GM19467 (cell line): ENCODE measurements at regions not wholly inside any gene's neighbourhood (a gene's known extent, or its start where the extent isn't known, plus 50 kb on each side); places are given as distances from the start of the nearest gene placed in this dataset.

Source experiments
- ATAC-seq: cut with Tn5 transposase; IDR thresholded peaks from one replicate; pipeline ENCODE4 v1.9.1; 2021; ENCODE audit warnings: mild to moderate bottlenecking, moderate library complexity; ENCODE audit not compliant: unreplicated experiment

DNA sequence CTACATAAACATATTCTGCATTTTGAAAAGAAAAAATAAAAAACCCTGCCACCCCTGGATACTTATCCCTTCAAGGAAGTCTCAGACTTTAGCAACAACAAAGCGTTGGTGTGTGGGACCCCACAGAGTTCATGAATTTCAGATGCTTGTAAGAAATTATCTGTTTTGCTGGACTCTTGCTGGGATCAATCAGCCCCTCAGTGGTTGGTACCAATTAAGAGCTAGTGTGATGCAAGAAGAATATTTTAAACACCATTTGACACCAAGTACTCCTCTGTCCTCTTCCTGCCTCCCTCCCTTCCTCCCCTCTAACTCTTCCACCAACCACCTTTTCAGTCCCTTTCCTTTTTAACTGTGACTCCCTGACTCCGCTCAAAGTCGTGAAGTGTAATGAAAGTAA lies 51.5 kb downstream of the SST start:
- ATAC-seq, result no peak

DNA sequence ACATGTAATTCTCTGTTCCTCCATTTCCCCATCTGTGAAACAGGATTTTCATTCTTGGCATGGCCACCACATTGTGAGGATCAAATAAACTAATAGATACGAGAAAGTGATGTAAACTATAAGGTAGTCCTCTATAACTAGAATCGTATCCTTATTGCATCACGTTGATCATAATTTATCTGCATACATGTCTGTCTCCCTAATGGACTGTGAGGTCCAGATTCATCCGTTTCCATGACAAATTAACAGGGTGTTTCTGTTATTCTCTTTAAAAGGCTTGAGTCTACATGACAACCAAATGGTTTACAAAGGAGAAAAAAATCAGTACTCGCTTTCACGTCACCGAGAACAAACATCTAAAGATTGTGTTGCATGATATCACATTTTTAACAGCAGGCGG lies 53.0 kb downstream of the SST start:
- ATAC-seq, result no peak

DNA sequence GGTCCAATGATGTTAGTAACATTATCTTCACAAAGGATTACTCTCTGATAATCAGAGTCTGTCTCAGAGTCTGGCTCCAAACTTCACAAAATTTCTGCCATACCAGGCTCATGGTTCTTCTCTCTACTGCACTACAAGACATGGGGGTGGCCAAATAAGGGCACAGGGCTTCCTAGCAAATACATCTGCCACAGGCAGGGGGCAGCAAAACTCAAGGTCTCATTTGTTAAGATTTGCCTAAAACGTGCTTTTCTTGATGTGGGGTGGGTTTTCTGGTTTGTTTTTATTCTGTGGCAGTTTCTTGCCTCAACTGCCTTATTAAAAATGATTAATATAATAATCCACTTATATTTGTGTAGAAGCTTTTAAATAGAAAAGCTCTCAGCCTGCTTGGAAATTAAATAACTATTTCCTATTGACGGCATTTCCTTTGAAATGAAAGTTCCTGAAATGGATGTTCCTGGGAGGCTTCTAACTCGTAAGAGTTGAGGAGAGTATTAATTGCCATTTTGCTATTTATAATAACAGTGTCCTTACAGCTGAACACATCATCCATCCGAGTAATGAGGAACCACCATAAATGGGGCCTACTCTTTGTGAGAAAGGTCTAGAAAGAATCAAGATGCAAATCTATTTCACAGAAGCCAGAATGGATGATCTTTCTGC lies 53.8 kb downstream of the SST start:
- peak; percentile 61 for ATAC-seq

DNA sequence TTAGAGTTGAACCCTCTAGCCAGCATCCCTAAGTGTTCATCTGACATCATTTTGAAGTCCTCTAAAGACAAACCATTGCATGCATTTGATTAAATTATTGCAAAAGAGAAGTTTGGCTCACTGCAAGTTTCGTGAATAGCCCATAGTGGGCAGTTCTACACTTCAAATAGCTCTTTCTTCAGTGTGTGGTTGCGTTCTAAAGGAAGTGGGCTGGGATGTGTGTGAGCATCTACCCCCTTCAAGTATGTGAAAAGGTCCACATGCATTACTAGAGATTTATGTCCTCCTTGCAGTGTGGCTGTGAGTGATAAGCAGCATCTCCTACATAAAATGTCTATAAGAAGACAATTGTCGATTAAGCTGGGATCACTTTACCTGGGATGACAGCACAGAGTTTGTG lies 54.6 kb downstream of the SST start:
- no peak for ATAC-seq

DNA sequence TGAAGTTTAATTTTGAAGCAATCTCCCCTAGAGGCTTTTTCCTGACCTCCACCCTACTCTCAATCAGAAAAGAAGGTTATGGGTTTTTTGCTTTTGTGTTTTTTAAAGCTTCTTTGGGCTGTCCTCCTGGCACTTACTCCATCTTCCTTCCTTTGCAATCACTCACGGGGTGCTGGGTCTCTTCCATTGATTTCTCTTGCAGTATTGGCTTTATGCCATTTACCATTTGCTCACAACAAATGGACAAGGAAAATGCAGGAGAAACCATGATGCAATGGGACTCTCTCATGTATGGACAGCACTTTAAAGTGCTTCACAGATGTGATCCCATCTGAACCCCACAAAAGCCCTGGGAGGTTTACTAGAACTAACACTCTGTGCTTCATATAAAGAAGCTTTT lies 57.5 kb downstream of the SST start:
- no peak for ATAC-seq

DNA sequence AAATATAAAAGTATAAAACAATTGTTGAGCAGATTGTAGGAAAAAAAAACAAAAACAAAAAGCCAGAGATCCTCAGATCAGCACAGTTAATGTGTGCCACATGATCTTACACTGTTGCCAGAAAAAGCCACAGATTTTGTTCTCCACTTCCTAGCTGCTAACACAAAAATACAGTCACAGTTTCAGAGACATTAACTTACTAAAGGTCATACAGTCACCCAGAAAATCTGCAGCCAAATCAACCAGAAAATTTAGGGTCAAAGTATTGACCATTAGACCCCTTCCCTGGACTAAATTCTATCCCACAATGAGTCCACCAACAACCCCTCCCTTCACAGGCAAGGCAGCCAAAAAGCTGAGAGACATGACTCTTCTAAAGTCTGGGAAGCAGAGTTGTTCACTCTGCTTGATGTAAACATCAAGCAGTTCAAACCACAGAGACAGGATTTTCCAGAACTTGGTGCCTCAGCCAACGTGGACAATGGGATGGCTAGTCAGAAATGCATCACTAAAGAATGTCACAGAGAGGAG lies 59.1 kb downstream of the SST start:
- no peak for ATAC-seq

DNA sequence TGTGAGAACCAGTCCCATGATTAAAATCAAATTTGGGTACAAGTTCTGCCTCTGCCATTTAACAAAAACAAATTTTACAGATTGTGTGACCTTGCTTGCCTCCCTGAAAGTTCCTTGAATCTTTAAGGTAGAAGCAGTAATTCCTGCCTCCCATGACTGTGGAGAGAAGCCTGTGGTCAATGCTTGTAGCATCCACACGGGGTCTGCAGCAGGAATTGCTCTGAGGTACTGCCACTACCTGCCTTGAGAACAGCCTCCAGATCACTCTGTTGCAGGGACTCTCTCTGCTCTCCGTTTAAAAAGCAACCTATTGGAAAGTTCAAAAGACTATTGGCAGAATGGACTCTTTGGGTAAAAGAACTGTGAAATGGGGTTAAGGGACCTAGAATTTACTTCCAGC lies 75.9 kb downstream of the SST start:
- ATAC-seq, result no peak

DNA sequence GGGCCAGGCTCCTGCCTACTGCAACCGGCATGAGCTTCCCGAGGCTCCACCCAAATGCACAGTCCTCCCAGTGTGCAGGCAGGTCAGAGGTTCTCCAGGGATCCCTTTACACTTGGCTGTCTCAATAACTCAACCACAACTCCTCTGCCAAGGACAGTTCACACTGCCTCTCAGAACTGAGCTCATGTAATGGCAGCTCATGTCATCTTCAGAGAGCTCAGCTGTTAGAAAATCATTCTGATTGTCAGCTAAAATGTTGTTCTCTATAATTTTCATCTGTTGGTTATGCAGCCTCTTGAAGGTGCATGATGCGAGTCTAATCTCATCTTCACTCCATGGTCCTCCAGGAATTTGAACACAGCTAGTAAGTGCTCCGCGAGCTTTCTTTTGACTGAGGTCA lies 76.7 kb downstream of the SST start:
- ATAC-seq, result no peak

DNA sequence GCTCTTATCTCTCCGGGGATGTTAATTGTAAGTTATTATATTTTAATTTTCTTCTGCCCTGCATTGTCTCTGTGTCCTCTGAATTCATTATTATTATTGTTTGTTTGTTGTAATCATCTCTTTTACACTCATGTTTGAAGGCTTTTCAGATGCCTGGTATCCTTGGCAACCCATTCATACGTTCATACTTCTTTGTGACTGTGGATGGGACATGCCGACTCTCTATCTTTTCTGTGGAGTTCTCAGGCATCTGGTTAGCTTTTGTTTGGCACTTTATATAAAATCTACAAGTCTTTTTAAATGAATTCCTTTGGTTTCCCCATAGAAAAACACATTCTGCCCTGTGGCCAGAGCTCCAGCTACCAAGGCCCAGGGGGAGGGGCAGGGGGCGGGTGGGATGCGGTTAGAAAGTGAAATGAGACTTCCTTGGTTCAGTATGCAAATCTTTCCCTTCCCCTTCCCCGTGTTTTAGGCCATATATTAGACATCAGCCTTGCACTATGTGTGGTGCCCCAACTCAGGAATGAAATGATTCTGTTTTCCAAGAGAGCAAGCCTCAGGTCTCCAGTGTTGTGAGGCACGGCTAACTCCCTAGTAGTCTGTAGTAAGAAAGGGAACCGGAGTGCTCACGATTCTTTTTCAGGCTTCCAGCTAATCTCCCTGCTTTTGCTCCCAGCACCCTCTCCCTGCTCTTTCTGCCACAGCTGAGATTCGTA lies 79.2 kb downstream of the SST start:
- no peak for ATAC-seq

DNA sequence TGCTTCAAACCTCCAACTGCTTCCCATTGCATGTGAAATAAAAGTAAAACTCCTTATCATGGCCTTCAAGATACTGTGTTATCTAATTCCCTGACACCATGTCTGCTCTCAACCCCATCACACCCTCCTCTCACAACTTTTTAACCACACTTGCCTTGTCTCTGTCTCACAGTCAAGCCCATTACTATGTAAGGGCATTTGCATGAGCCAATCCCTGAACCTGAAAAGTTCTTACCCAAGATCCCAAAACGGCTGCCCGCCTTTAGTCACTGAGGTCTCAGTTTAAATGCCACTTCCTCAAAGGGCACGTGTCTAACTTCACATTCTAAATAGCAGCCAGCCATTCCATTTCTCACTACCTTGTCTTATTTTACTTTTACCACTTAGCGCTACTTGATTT lies 83.1 kb downstream of the SST start:
- ATAC-seq, result no peak

DNA sequence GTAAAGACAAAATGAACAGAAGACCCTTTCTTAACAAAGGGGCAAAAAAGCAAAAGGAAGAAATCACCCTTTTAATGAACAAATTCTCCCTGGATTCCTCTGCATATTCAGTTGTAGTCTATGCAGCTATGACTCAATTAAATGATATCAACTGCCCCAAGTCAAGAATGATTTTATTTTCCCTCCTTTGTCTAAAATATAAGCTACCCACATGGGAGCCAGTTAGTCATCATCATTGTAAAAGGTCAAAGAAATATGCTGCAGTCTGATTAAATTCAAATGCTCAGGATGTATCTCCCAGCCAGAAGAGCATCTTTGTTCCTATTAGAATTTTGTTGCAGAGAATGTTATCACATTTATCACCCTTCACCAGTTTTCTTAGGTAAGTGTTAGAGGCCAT lies 84.0 kb downstream of the SST start:
- ATAC-seq, result no peak

DNA sequence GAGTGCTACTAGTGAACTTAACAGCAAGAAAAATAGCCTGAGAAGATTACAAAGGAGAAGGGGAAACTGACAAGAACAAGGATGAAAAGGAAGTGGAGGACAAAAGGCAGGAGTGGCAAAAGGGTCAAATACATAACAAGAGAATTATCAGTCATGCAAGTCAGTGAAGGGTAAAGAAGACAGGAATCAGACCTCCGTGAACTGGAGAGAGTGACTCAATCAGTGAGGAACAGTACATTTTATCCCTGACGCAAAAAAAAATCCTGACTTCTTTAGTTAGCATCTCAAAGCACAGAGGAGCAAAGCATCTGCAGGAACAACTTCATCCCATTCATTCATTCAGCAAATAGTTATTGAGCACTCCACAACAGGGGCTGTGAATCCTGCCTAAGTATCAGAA lies 97.8 kb downstream of the SST start:
- ATAC-seq, result no peak

DNA sequence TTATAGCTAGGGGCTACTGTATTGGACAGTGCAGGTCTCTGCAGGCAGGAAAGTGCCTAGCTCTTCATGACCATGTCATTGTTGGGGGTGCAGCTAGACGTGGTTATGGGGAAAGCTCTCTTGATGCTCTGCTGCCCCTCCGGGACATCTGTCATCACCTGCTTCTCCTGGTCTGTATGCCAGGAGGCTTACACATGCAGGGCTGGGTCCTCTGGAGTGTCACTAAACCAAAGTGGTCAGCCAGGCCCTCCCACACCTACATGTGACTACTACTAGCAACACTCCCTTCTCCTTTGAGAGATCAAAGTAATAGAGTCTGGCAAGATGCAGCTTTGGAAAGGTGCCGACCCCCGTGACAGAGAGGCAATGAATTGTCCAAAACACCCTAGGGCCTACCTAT lies 98.5 kb downstream of the SST start:
- no peak for ATAC-seq

DNA sequence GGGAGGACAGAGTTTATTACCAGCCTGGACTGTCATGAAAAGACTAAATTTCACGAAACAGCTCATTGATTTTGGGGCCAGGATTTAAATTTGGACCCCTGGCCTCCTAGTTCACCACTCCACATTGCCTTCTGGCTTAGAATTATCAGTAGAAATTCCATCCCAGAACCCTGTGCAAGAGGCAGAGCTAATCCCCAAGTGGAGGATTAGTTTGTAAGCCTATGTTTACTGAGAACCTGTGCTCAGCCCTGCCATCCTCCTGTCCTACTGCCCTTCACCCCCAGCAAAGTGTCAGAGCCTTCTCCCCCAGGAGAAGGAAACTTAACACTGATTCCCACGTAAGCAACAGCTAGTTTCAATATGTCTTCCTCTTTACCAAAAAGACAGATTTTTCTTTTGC lies 99.4 kb downstream of the SST start:
- no peak for ATAC-seq

DNA sequence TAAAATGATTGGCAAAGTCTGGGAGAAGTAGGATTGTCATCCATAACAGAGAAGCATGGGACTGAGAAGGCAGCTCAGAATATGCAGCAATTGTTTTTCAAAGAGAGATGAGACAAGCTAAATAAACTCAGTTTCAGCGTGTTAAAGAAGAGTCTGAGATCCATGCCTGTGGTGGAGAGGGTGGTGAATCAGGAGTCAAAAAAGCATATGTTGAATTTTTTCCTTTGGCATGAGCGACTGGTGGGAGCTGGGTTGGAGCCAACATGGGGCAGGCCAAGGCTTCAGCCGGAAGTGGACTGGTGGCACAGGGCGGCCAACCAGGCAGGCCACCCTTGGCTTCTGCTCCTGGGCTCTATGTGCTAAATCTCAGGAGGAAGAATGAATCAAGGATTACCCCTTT lies 102.0 kb downstream of the SST start:
- ATAC-seq, result no peak

DNA sequence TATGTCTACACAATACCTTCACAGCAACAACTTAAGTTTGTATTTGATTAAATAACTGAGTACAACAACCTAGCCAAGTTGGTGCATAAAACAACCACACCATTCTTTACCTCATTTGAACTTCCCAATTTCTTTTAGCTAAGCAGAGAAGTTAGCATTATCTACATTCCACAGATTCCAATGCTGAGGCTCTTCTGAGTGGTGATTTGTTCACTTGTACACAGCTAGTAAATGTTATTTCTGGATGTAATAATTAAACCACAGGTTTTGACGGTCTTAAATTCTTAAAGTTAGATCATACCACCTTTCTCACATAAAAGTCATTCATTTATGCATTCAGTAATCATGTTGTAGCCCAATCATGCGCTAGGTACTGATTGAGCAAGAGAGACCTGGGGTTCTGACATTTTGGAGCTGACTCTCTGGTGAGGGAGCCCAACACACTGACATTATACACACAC lies 102.5 kb downstream of the SST start:
- no peak for ATAC-seq

DNA sequence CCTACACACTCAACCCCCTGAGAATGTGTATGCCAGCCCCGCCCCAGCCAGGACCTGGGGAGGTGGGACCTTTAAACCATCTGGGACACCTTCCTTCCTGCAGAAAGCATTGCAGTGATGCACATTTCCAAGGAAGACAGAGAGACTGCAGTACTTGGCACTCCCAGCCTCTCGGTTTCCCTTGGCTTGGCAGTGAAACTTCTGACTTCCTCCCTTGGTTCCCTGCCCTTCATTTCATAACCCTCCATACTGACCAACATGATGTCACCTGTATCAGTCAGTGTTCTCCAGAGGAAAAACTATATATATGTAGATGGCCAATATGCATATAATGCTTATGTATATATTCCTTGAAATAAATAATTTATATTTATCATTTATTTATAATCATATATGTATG lies 103.2 kb downstream of the SST start:
- ATAC-seq, result no peak

DNA sequence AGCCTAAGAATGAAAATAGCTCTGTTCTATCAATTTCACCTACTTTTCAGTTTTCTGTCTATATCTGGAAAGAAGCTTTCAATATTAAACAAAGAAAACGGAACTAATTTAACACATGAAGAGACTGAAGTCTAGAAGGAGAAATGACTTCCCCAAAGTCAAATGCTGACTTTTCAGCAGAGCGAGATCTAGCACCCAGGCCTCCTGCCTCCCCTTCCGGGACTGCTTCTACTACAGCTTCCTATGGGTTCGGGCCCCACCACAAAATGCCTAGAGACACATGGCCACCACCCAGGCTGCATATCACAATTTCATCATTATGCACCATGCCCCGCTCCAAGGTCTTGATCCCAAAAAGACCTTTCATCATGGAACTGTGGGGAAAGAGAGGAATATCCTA lies 104.5 kb downstream of the SST start:
- ATAC-seq, result no peak

DNA sequence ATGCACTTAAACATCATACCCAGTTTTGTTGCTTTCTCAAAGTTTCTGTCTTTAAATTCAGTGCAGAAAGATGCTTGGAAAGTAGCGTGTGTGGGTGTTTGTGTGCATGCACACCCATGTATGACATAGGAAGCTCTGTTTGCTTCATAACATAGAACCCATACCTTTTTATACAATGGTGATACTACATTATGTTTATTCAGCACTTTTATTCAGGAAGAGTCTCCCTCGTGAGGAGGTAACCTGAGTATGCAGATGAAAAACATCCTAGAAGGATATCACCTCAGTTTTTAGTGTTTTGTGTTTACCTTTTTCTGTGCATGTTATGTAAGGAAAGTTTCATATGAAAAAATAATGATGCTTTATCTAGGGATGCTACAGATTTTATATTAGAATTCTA lies 111.2 kb downstream of the SST start:
- ATAC-seq, result no peak

DNA sequence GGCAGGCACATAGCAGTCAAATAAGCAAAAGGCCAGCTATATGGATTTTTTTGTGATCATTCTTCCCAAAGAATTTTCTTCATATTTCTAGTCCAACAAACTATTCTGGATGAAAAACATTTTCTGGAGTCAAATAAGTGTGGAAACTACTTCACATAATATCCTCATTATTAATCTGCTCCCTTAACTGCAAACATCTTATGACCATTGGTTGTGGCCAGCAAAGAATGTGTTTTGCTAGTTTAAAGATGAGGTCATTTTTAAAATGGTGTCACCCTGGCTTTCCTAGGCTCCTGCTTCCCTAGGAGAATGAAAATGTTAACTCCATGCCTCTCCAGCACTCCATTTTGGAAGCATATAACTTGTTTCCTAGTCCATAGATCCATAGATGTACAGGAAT lies 118.8 kb downstream of the SST start:
- no peak for ATAC-seq

DNA sequence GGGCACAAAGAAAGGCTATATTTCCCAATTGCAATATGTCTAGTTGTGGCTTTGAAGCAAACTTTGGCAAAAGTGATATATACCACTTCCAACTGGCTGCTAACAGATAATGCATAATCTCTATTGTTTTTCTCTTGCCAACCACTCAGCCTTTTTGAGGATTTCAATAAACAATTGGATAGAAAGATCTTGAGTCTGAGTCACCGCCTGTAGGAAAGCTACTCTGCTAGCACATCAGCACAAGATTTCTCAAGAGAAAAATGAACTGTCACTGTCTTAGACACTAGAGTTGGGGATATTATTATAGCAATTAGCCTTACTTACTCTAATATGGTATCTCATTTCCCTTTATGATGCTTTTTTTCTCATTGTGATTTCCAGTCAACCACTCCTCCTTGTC lies 119.7 kb downstream of the SST start:
- no peak for ATAC-seq

DNA sequence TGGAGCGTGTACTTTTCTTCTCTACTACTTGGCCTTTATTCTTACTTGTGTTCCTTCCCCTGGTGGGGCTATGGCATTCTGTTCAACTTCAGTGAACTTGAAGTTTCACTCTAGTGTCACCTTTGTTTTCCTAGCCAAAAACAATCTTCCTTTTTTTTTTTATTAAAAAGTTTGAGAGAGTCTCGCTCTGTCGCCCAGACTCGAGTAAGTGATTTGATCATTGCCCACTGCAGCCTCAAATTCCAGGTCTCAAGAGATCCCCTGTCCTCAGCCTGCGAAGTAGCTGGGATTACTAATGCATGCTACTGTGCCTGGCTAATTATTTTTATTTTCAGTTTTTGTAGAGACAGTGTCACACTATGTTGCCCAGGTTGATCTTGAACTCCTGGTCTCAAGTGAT lies 124.8 kb downstream of the SST start:
- no peak for ATAC-seq

DNA sequence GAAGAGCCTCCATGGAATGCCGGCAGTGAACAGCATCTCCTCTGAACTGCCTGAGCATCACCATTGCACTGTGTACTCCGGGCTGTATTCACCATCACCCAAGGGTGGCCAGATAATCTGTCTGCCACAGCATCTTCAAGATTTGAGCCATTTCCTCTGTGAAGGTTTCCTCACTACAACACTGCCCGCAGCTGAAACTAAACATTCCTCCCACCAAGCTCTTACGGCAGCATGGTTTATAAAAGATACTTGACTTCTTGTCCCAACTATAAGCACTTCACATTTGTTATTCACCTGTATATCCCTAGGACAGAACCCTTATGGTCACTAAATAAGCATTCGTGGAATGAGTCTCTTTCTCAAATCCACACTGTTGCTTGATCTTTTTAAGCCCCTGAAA lies 125.9 kb downstream of the SST start:
- no peak for ATAC-seq
